ENCODE measurements at regions not wholly inside any gene's neighbourhood (a gene's known extent, or its start where the extent isn't known, plus 50 kb on each side); places are given as distances from the start of the nearest gene placed in this dataset.

GRCh38 chr2:74756356-74756890 is 77.5 kb upstream of the HK2 start:
- no peak overlapping the region for H3K4me3 ChIP-seq
- H3K36me3 ChIP-seq (ENCODE audit: control insufficient read depth in 4 of 4, insufficient read depth in 4 of 4, low read length in 4 of 4) = no peaks in the 10 kb centered on the region
- DNase-seq (no peak), ATAC-seq (ENCODE audit: insufficient read depth, low FRiP score) (no peak)
- no peaks in the 10 kb centered on the region for H3K4me1 ChIP-seq (ENCODE audit: control insufficient read depth in 5 of 5, insufficient read depth in 5 of 5, low read length in 5 of 5)
- no peak overlapping the region for H3K27ac ChIP-seq (ENCODE audit: low read depth in 1 of 2, low read length in 1 of 2)
- H3K9ac ChIP-seq (ENCODE audit: insufficient read depth in 1 of 2, low read length in 2 of 2) = no peak overlapping the region
- peaks cover 0 to 6% (median 2%) of the 10 kb centered on the region in 4 donors for H3K9me3 ChIP-seq (ENCODE audit: control insufficient read depth in 4 of 4, insufficient read depth in 3 of 4, low read length in 3 of 4)
- H3K27me3 ChIP-seq (ENCODE audit: control insufficient read depth in 3 of 3, insufficient read depth in 3 of 3, low read length in 2 of 3) = peaks cover 0 to 2% (median 0%) of the 10 kb centered on the region in 3 donors
- no peak for TF ChIP-seq CTCF (IDR thresholded peaks at IDR 0.05; ENCODE audit: control extremely low read depth, extremely low read depth)

- Histone ChIP-seq H3K36me3 (ENCODE audit: control insufficient read depth in 4 of 4, insufficient read depth in 4 of 4, low read length in 4 of 4) (no peaks in the 10 kb centered on the region), H3K9me3 (ENCODE audit: control insufficient read depth in 4 of 4, insufficient read depth in 3 of 4, low read length in 3 of 4) (peaks cover 0 to 6% (median 2%) of the 10 kb centered on the region in 4 donors), H3K27me3 (ENCODE audit: control insufficient read depth in 3 of 3, insufficient read depth in 3 of 3, low read length in 2 of 3) (no peaks in the 10 kb centered on the region), H3K9ac (ENCODE audit: insufficient read depth in 1 of 2, low read length in 2 of 2) (no peak overlapping the region), H3K27ac (ENCODE audit: low read depth in 1 of 2, low read length in 1 of 2) (no peak overlapping the region), H3K4me3 (no peak overlapping the region), H3K4me1 (ENCODE audit: control insufficient read depth in 5 of 5, insufficient read depth in 5 of 5, low read length in 5 of 5) (peaks cover 0 to 8% (median 1%) of the 10 kb centered on the region in 5 donors)
- DNase-seq (no peak), ATAC-seq (ENCODE audit: insufficient read depth, low FRiP score) (no peak)
- TF ChIP-seq CTCF (IDR thresholded peaks at IDR 0.05; ENCODE audit: control extremely low read depth, extremely low read depth) = no peak
Measured at GRCh38 chr2:74759986-74760385, 73.9 kb upstream of the HK2 start.

GRCh38 chr2:74760875-74761630 is 72.9 kb upstream of the HK2 start:
- H3K27ac ChIP-seq (ENCODE audit: low read depth in 1 of 2, low read length in 1 of 2) = no peak overlapping the region
- H3K27me3 ChIP-seq (ENCODE audit: control insufficient read depth in 3 of 3, insufficient read depth in 3 of 3, low read length in 2 of 3) = no peaks in the 10 kb centered on the region
- no peak for TF ChIP-seq CTCF (IDR thresholded peaks at IDR 0.05; ENCODE audit: control extremely low read depth, extremely low read depth)
- peak; percentile 48 for ATAC-seq (ENCODE audit: insufficient read depth, low FRiP score)
- peaks cover 0 to 6% (median 2%) of the 10 kb centered on the region in 4 donors for H3K9me3 ChIP-seq (ENCODE audit: control insufficient read depth in 4 of 4, insufficient read depth in 3 of 4, low read length in 3 of 4)
- WGBS, 2 donors = 67 to 84% methylated on average over 6 of the region's 6 CpGs
- no peaks in the 10 kb centered on the region for H3K36me3 ChIP-seq (ENCODE audit: control insufficient read depth in 4 of 4, insufficient read depth in 4 of 4, low read length in 4 of 4)
- no peak overlapping the region for H3K4me3 ChIP-seq
- H3K9ac ChIP-seq (ENCODE audit: insufficient read depth in 1 of 2, low read length in 2 of 2) = no peak overlapping the region
- DNase-seq = no peak
- peaks cover 0 to 13% (median 4%) of the 10 kb centered on the region in 5 donors for H3K4me1 ChIP-seq (ENCODE audit: control insufficient read depth in 5 of 5, insufficient read depth in 5 of 5, low read length in 5 of 5)

All from lung (tissue), 11 donors.